GM12878 (cell line): ENCODE measurements at regions not wholly inside any gene's neighbourhood (a gene's known extent, or its start where the extent isn't known, plus 50 kb on each side); places are given as distances from the start of the nearest gene placed in this dataset.

Experiments
- ATAC-seq: fragments of 200-7000 bp; cut with Tn5 transposase; 3 replicates; pipeline ENCODE4 v1.9.1; 2020; ENCODE audit warnings: mild to moderate bottlenecking, moderate library complexity
- BruUV-seq: library from RNA; stranded (reverse); fragments of 400-500 nt; replicated peaks from 2 replicates; lab custom pipeline; 2021; lab: Mats Ljungman, UMichigan
- CTCF ChIA-PET: fragments of 300-600 bp; sonication (Branson Sonifier 250); formaldehyde crosslinking; extraction: SDS; loops from one replicate; lab custom pipeline; 2021; ENCODE audit warnings: inconsistent platforms; lab: Yijun Ruan, JAX
- POLR2A ChIA-PET: fragments of 350-600 bp; formaldehyde crosslinking; extraction: SDS; loops from one replicate; lab custom pipeline; 2021; ENCODE audit warnings: inconsistent platforms; lab: Charles Lee
- RAD21 ChIA-PET: fragments of 300-600 bp; sonication (Branson Sonifier 250); formaldehyde crosslinking; loops from one replicate; lab custom pipeline; 2023; ENCODE audit warnings: antibody characterized with exemption; ENCODE audit not compliant: unreplicated experiment; lab: Charles Lee
- SMC1A ChIA-PET: fragments of 300-600 bp; sonication (Branson Sonifier 250); formaldehyde crosslinking; loops from one replicate; lab custom pipeline; 2023; ENCODE audit not compliant: unreplicated experiment, uncharacterized antibody; lab: Charles Lee
- DNase-seq: peaks from one replicate; pipeline ENCODE4 v3.0.0-alpha.2; 2011; ENCODE audit warnings: low read depth, low spot score
- FAIRE-seq: peaks from 3 replicates; lab custom pipeline; 2011; peaks lifted over from hg19 to GRCh38; lab: Jason Lieb, UNC
- H2AFZ ChIP-seq: 2 replicates; pipeline ENCODE4 v1.6.0; 2011; ENCODE audit warnings: low read depth, low read length, control low read depth; ENCODE audit not compliant: control insufficient read depth
- H3K27ac ChIP-seq: 2 replicates; pipeline ENCODE4 v1.5.1; 2011; ENCODE audit warnings: control low read depth; ENCODE audit not compliant: control insufficient read depth, insufficient read depth
- H3K27me3 ChIP-seq, 2 experiments: replicated peaks in 1 of 2; 2 replicates each; pipeline versions ENCODE4 v1.6.0 to v1.6.1; 2011; ENCODE audit warnings: low read length in 1 of 2; ENCODE audit not compliant: control insufficient read depth in 2 of 2, insufficient read depth in 2 of 2
- H3K36me3 ChIP-seq, 2 experiments: 2 replicates each; pipeline ENCODE4 v1.5.1; 2011; ENCODE audit warnings: low read length in 1 of 2; ENCODE audit not compliant: control insufficient read depth in 2 of 2, insufficient read depth in 2 of 2
- H3K4me1 ChIP-seq: 2 replicates; pipeline ENCODE4 v1.6.1; 2011; ENCODE audit warnings: mild to moderate bottlenecking, low read length, moderate library complexity, mixed read lengths; ENCODE audit not compliant: control insufficient read depth, insufficient read depth
- H3K4me2 ChIP-seq: 2 replicates; pipeline ENCODE4 v1.6.0; 2011; ENCODE audit warnings: control low read depth; ENCODE audit not compliant: control insufficient read depth, insufficient read depth
- H3K4me3 ChIP-seq: fragments of 200-600 bp; sonication (generic); 2 replicates; pipeline ENCODE4 v1.5.1; 2016
- H3K79me2 ChIP-seq: 2 replicates; pipeline ENCODE4 v1.6.0; 2011; ENCODE audit warnings: low read length; ENCODE audit not compliant: control insufficient read depth, insufficient read depth
- H3K9ac ChIP-seq: 2 replicates; pipeline ENCODE4 v1.8.0; 2011; ENCODE audit warnings: low read length, control low read depth, mixed read lengths; ENCODE audit not compliant: control insufficient read depth, insufficient read depth
- H3K9me3 ChIP-seq: replicated peaks from 3 replicates; pipeline ENCODE4 v1.5.1; 2011; ENCODE audit warnings: mild to moderate bottlenecking, low read length; ENCODE audit not compliant: control insufficient read depth, insufficient read depth
- H4K20me1 ChIP-seq: 2 replicates; pipeline ENCODE4 v1.6.0; 2011; ENCODE audit not compliant: control insufficient read depth, insufficient read depth
- CEBPZ ChIP-seq: fragments of 150-350 bp; IDR thresholded peaks from 2 replicates; pipeline ENCODE4 v1.6.1; 2016; ENCODE audit warnings: low read depth, low read length
- CHD2 ChIP-seq: IDR thresholded peaks from 2 replicates; pipeline ENCODE4 v1.6.1; 2011; ENCODE audit warnings: low read depth, low read length, improper control_type of control experiment, borderline replicate concordance
- CHD4 ChIP-seq: fragments of 200-600 bp; sonication (generic); IDR thresholded peaks from 2 replicates; pipeline ENCODE4 v1.6.1; 2016; ENCODE audit warnings: mild to moderate bottlenecking
- HDAC2 ChIP-seq: fragments of 200-600 bp; sonication (generic); IDR thresholded peaks from 2 replicates; pipeline ENCODE4 v1.6.1; 2017
- HDAC6 ChIP-seq: fragments of 200-600 bp; sonication (generic); IDR thresholded peaks from one replicate; pipeline ENCODE4 v1.8.0; 2017; ENCODE audit warnings: antibody characterized with exemption; ENCODE audit not compliant: unreplicated experiment
- JUNB ChIP-seq: IDR thresholded peaks from 2 replicates; pipeline ENCODE4 v1.6.1; 2016; ENCODE audit warnings: antibody characterized with exemption, mild to moderate bottlenecking
- LARP7 ChIP-seq: fragments of 450-650 bp; IDR thresholded peaks from 2 replicates; pipeline ENCODE4 v1.6.1; 2017; ENCODE audit warnings: mild to moderate bottlenecking
- MYB ChIP-seq: fragments of 150-350 bp; IDR thresholded peaks from 2 replicates; pipeline ENCODE4 v1.6.1; 2014; ENCODE audit warnings: mild to moderate bottlenecking, low read depth, low read length, borderline replicate concordance
- NFXL1 ChIP-seq: fragments of 450-650 bp; IDR thresholded peaks from 2 replicates; pipeline ENCODE4 v1.6.1; 2017; ENCODE audit warnings: antibody characterized with exemption, mild to moderate bottlenecking, borderline replicate concordance
- NRF1 ChIP-seq: conservative IDR thresholded peaks from 2 replicates; pipeline ENCODE4 v1.6.1; 2011; ENCODE audit warnings: mild to moderate bottlenecking, low read depth, low read length, improper control_type of control experiment
- POLR2A ChIP-seq: IDR thresholded peaks from 2 replicates; pipeline ENCODE4 v1.6.1; 2011; ENCODE audit warnings: low read depth, mild to moderate bottlenecking, low read length
- SIX5 ChIP-seq: IDR thresholded peaks from 2 replicates; pipeline ENCODE4 v1.6.1; 2011; ENCODE audit warnings: mild to moderate bottlenecking, low read depth, low read length, moderate library complexity; ENCODE audit not compliant: severe bottlenecking
- ZNF592 ChIP-seq: fragments of 450-650 bp; IDR thresholded peaks from 2 replicates; pipeline ENCODE4 v1.6.1; 2017; ENCODE audit warnings: mild to moderate bottlenecking, moderate library complexity
- WGBS: methylation state at CpG from one replicate; pipeline ENCODE4 v1.1.6; 2016; ENCODE audit warnings: low lambda C conversion rate; ENCODE audit not compliant: insufficient replicate concordance, insufficient coverage; ENCODE audit errors: missing lambda C conversion rate; 5-methylcytosine and 5-hydroxymethylcytosine counted together
- in situ Hi-C: fragments of 300-500 bp; cut with MboI; formaldehyde crosslinking; loops from 9 replicates; pipeline ENCODE4 v1.14.3; 2018; ENCODE audit warnings: mixed read lengths
- intact Hi-C: fragments of 100-400 bp; cut with micrococcal nuclease; formaldehyde crosslinking; loops from one replicate; pipeline ENCODE4 v1.14.2; 2022; ENCODE audit not compliant: unreplicated experiment
- TF ChIP-seq, protein P1 (sequence below): fragments of 450-650 bp; IDR thresholded peaks from 2 replicates; pipeline ENCODE4 v1.6.1; 2017; ENCODE audit warnings: mild to moderate bottlenecking

GRCh38 chr12:83700838-83701237, 1014.1 kb downstream of the TMTC2 start:
- Histone ChIP-seq H3K9ac (no peak overlapping the region), H3K4me1 (no peaks in the 10 kb centered on the region), H3K9me3 (no peaks in the 10 kb centered on the region), H3K36me3 (no peaks in the 10 kb centered on the region), H3K79me2 (no peaks in the 10 kb centered on the region), H3K27ac (no peak overlapping the region), H2AFZ (no peak overlapping the region), H3K4me2 (no peak overlapping the region), H3K27me3 (no peaks in the 10 kb centered on the region), H4K20me1 (no peaks in the 10 kb centered on the region), H3K4me3 (no peak overlapping the region)
- DNase-seq, result no peak
- ChIA-PET CTCF (no interaction called here), POLR2A (no interaction called here), RAD21 (no interaction called here), SMC1A (no interaction called here)
- BruUV-seq, result no TSS peak
- 46% methylated on average over 2 of the region's 2 CpGs for WGBS
- no peak for ATAC-seq
- no peak for FAIRE-seq
- intact Hi-C loops (no loop called here), in situ Hi-C loops (no loop called here)
- TF ChIP-seq SIX5, result no peak
- no peak for TF ChIP-seq LARP7
- TF ChIP-seq NFXL1, result no peak
- TF ChIP-seq CHD4, result no peak
- no peak for TF ChIP-seq NRF1
- no peak for TF ChIP-seq HDAC2
- TF ChIP-seq HDAC6, result no peak
- no peak for TF ChIP-seq ZNF592
- TF ChIP-seq CHD2, result no peak
- TF ChIP-seq, protein P1, sequence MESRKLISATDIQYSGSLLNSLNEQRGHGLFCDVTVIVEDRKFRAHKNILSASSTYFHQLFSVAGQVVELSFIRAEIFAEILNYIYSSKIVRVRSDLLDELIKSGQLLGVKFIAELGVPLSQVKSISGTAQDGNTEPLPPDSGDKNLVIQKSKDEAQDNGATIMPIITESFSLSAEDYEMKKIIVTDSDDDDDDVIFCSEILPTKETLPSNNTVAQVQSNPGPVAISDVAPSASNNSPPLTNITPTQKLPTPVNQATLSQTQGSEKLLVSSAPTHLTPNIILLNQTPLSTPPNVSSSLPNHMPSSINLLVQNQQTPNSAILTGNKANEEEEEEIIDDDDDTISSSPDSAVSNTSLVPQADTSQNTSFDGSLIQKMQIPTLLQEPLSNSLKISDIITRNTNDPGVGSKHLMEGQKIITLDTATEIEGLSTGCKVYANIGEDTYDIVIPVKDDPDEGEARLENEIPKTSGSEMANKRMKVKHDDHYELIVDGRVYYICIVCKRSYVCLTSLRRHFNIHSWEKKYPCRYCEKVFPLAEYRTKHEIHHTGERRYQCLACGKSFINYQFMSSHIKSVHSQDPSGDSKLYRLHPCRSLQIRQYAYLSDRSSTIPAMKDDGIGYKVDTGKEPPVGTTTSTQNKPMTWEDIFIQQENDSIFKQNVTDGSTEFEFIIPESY, result no peak
- no peak for TF ChIP-seq POLR2A
- TF ChIP-seq JUNB, result no peak
- TF ChIP-seq MYB, result no peak
- no peak for TF ChIP-seq CEBPZ
